Chondrocyte (in vitro differentiated cells): ENCODE measurements at regions not wholly inside any gene's neighbourhood (a gene's known extent, or its start where the extent isn't known, plus 50 kb on each side); places are given as distances from the start of the nearest gene placed in this dataset.
"Not testable (repeated sequence)": the region's sequence is repeated elsewhere in the genome, so short reads cannot be mapped to it uniquely, and the experiment has no call there.

Experiments used
- DNase-seq: peaks from one replicate; pipeline ENCODE4 v3.0.0; 2021; ENCODE audit warnings: mixed read lengths, low spot score
- H3K27ac Mint-ChIP-seq: one replicate; pipeline ENCODE4 v1.8.0; 2021; ENCODE audit warnings: mild to moderate bottlenecking, moderate library complexity, mixed read lengths; ENCODE audit not compliant: unreplicated experiment
- H3K27me3 Mint-ChIP-seq: 2 replicates; pipeline ENCODE4 v1.8.0; 2021; ENCODE audit warnings: low read depth, mixed read lengths
- H3K36me3 Mint-ChIP-seq: 2 replicates; pipeline ENCODE4 v1.8.0; 2021; ENCODE audit warnings: low read depth, mixed read lengths
- H3K4me1 Mint-ChIP-seq: 2 replicates; pipeline ENCODE4 v1.8.0; 2021; ENCODE audit warnings: low read depth, mild to moderate bottlenecking, mixed read lengths
- H3K4me3 Mint-ChIP-seq: one replicate; pipeline ENCODE4 v1.8.0; 2021; ENCODE audit warnings: mild to moderate bottlenecking, moderate library complexity, mixed read lengths; ENCODE audit not compliant: unreplicated experiment
- H3K9me3 Mint-ChIP-seq: 2 replicates; pipeline ENCODE4 v1.8.0; 2021; ENCODE audit warnings: low read depth, mixed read lengths
- TF ChIP-seq, protein P1 (sequence below): fragments of 200-600 bp; sonication (generic); IDR thresholded peaks from 2 replicates; pipeline ENCODE4 v1.5.0; 2021; ENCODE audit warnings: antibody characterized with exemption, mild to moderate bottlenecking, moderate library complexity

DNA sequence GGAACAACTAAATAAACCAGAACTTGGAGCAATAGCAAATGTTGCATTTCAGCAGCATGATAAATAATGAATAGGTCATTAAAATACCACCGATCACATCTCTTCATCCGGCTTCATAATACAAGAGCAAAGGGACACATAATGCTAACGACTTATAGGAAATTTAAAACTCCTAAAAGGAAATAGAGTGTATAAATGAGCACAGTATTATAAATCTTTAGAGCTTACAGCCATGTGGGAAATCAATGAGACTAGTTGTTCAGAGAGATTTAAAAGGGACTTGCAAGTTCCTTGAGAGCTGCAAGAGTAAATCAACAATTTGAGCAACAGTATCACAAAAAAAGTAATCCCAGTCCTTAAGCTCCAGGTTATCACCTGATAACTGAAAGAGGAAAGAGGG, 677.0 kb downstream of the PLOD2 start:
- TF ChIP-seq, protein P1, sequence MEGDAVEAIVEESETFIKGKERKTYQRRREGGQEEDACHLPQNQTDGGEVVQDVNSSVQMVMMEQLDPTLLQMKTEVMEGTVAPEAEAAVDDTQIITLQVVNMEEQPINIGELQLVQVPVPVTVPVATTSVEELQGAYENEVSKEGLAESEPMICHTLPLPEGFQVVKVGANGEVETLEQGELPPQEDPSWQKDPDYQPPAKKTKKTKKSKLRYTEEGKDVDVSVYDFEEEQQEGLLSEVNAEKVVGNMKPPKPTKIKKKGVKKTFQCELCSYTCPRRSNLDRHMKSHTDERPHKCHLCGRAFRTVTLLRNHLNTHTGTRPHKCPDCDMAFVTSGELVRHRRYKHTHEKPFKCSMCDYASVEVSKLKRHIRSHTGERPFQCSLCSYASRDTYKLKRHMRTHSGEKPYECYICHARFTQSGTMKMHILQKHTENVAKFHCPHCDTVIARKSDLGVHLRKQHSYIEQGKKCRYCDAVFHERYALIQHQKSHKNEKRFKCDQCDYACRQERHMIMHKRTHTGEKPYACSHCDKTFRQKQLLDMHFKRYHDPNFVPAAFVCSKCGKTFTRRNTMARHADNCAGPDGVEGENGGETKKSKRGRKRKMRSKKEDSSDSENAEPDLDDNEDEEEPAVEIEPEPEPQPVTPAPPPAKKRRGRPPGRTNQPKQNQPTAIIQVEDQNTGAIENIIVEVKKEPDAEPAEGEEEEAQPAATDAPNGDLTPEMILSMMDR = no peak
- peaks cover 5% of the 10 kb centered on the region for H3K9me3 Mint-ChIP-seq
- H3K36me3 Mint-ChIP-seq = no peaks in the 10 kb centered on the region
- no peaks in the 10 kb centered on the region for H3K4me1 Mint-ChIP-seq
- no peak overlapping the region for H3K27ac Mint-ChIP-seq
- no peak for DNase-seq
- H3K4me3 Mint-ChIP-seq = no peak overlapping the region
- H3K27me3 Mint-ChIP-seq = peaks cover 8% of the 10 kb centered on the region

DNA sequence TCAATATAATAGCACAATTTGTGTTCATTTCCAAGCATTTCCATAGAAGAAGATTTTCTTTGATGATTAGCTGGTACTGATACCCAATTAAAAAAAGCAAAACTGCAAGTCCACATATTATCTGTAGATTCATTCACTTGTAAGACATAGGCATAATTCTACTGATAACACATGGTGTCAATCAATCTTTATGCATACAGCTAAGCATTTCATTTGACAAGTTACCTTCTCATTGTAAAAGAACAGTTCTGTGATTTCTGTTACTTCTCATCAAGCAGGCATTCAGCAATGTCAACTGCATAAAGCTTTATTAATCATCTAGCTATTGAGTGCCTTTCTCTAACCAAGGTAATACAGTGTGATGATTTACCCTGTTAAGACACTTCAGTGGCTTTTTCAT, 672.0 kb downstream of the PLOD2 start:
- no peak for DNase-seq
- TF ChIP-seq, protein P1 = no peak

DNA sequence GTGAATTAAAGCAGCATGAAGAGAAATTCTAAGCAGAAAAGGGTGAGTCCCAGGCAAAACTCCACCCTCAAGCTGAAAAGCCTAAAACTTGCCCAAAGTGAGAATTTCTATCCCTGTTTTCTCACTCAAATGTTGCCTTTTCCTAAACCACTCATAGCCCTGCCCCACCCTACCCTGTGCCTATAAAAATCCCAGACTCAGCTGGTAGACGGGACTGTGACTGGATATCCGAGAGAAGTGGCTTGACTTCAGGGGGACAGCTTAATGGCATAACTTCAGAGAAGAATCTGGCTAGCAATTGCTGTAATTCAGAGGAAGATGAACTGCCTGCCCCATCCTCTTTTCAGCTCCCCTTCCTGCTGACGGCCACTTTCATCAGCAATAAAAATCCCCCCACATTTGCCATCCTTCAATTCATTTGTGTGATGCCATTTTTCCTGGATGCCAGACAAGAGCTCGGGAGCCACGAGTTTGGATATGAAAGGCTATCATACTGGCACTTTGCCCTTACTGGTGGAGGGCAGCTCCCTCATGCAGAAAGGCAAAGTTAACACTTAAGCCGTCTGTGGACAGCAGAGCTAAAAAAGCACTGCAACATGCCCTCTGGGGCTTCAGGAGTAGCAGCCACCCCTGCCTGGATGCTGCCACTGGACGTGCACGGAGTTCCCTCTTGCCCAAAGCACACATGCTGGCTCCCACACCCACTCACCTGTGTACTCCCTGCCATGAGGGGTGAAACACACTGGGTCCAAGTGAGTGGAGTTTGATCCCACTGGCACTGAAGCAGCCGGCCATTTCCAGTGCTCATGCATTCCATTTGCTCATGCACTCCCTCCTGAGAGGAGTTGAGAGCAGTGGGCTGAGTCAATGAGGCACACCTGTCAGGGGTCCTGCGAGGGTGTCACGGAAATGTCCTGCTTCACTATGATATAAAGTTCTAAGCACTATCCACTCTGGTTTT, 670.6 kb downstream of the PLOD2 start:
- no peak overlapping the region for H3K4me3 Mint-ChIP-seq
- DNase-seq = peak; percentile 53
- no peaks in the 10 kb centered on the region for H3K27me3 Mint-ChIP-seq
- H3K4me1 Mint-ChIP-seq = no peaks in the 10 kb centered on the region
- TF ChIP-seq, protein P1 = no peak
- H3K36me3 Mint-ChIP-seq = no peaks in the 10 kb centered on the region
- no peaks in the 10 kb centered on the region for H3K9me3 Mint-ChIP-seq
- no peak overlapping the region for H3K27ac Mint-ChIP-seq

More for the DNA sequence above, 672.0 kb downstream of the PLOD2 start:
- H3K27ac Mint-ChIP-seq = no peak overlapping the region
- H3K9me3 Mint-ChIP-seq = no peaks in the 10 kb centered on the region
- H3K36me3 Mint-ChIP-seq = no peaks in the 10 kb centered on the region
- peaks cover 5% of the 10 kb centered on the region for H3K27me3 Mint-ChIP-seq
- no peak overlapping the region for H3K4me3 Mint-ChIP-seq
- H3K4me1 Mint-ChIP-seq = no peaks in the 10 kb centered on the region

DNA sequence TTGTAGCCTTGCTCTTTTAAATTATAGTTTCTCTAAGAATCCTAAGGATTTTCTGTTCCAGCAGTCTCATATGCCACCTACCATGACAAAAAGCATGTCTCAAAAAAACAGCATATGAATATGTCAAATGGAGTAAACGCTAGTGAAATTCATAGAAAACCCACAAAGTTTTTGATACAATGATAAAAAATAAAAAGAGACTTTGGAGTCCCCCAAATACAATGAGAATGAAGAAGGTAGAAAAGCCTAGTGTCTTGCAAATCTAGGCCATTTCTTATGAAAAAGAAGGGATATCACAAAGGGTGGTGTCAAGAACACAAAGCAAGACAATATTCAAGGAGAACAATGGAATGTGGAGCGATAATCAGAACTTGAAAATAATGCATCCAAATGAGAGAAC, 668.5 kb downstream of the PLOD2 start:
- Mint-ChIP-seq H3K4me1 (no peaks in the 10 kb centered on the region), H3K36me3 (no peaks in the 10 kb centered on the region), H3K4me3 (no peak overlapping the region), H3K27me3 (no peaks in the 10 kb centered on the region), H3K27ac (no peak overlapping the region), H3K9me3 (no peaks in the 10 kb centered on the region)
- TF ChIP-seq, protein P1 = no peak
- DNase-seq = no peak

DNA sequence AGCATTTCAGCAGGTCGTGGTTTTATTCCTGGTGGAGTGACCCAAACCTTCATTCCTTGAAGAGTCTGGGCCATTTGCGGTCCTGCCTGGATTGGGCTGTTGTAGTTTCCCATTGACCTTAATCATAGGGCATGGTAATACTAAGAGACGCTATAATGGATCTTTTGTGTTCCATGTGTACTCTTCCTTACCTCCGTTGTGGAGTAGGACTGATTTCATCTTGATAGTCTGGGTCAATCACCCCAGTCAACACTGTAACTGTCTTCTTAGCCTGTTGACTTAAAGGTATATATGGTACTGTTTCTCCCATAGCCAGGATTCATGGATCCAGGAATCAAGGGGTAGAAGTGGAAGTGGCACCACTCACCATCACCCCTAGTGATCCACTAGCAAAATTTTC, 643.6 kb downstream of the PLOD2 start:
- not testable (repeated sequence) for H3K27ac Mint-ChIP-seq, H3K4me1 Mint-ChIP-seq, H3K36me3 Mint-ChIP-seq, H3K4me3 Mint-ChIP-seq, DNase-seq, H3K9me3 Mint-ChIP-seq, H3K27me3 Mint-ChIP-seq

DNA sequence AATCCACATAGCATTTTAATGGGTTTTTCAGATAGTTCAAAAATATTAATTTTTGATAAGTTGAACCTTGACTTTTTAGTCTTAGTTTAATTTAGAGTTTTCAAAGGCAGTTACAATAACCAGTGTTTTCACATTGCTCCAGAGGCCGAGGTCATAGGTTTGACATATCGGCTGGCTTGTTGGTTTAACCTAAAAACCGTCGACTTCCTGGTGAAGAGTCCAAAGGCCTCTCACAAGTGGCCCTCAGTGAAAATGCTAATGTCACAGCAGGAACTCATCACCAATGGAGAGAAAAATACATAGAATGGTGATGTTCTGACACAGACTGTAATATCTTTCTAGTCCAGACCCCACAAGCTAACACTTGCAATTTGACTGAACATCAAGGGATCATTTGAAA, 642.3 kb downstream of the PLOD2 start:
- no peak overlapping the region for H3K27ac Mint-ChIP-seq
- TF ChIP-seq, protein P1 = no peak
- H3K4me1 Mint-ChIP-seq = no peaks in the 10 kb centered on the region
- H3K27me3 Mint-ChIP-seq = no peaks in the 10 kb centered on the region
- H3K9me3 Mint-ChIP-seq = no peaks in the 10 kb centered on the region
- H3K4me3 Mint-ChIP-seq = no peak overlapping the region
- no peaks in the 10 kb centered on the region for H3K36me3 Mint-ChIP-seq
- DNase-seq = no peak
